ENCODE measurements at regions not wholly inside any gene's neighbourhood (a gene's known extent, or its start where the extent isn't known, plus 50 kb on each side); places are given as distances from the start of the nearest gene placed in this dataset.

DNA sequence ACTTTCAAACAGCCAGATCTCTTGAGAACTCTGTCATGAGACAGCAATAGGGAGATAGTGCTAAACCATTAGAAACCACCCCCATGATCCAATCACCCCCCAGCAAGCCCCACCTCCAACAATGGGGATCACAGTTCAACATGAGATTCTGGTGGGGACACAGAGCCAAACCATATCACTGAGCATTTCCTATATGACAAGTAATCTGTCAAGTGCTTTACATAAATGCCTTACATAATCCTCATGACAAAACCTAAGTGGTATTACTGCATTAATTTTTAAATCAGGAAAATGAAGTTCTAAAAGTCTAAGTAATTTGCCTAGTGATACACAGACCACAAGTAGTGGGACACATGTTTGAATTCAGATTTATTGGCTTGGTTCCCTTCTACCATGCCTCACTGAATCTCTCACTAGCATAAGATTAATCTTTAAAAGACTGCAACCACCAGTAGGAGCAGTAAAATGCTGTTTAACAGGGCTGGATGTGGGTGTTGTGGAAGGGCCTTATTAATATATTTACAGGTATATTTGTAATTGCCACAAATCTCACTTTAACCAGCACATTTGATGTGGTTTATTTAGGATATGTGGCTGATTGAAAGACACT is 323.1 kb upstream of the FBXO33 start:
- DNase-seq (ENCODE audit: extremely low read depth, low read depth), result no peak

DNA sequence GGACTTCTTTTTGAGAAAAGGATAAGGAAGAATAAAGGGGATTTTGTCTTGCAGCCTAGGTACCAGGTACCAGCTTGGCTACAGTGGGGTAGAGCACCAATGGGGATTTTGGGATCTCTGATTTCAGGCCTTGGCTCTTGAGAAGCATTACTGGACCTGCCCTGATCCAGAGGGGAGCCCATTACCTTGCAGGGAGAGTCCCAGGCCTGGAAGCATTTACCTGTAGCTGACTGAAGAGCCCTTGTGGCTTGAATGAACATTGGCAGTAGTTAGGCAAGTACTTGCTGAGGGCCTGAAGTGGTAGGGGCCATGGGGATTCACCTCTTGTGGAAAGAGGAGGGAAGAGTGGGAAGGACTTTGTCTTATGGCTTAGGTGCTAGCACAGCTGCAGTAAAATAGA is 308.2 kb upstream of the FBXO33 start:
- no peak for DNase-seq (ENCODE audit: extremely low read depth, low read depth)

- DNase-seq (ENCODE audit: extremely low read depth, low read depth), result no peak
Measured at GRCh38 chr14:39739796-39740195, 307.6 kb upstream of the FBXO33 start.

- DNase-seq (ENCODE audit: extremely low read depth, low read depth), result no peak
Measured at GRCh38 chr14:39734306-39734705, 302.1 kb upstream of the FBXO33 start.

DNA sequence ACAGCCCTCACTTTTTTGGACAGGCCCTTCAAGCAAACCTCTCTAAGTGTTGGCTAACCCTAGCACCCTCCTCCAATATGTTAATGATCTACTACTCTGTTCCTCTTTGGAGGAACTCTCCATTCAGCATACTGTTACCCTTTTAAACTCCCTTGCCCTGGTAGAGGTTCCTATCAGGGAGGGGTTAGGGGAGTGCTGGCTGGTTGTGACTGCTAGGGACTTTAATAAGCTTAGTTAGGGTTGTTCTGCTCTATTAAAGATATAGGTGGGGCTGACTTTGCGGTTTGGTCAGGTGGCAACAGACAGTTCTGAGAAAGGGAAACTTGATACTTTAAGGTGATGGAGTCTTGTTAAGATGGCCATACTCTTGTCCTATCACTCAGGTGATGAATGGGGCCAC is 301.5 kb upstream of the FBXO33 start:
- DNase-seq (ENCODE audit: extremely low read depth, low read depth), result no peak

GRCh38 chr14:39731912-39732311 is 299.7 kb upstream of the FBXO33 start:
- no peak for DNase-seq (ENCODE audit: extremely low read depth, low read depth)

DNA sequence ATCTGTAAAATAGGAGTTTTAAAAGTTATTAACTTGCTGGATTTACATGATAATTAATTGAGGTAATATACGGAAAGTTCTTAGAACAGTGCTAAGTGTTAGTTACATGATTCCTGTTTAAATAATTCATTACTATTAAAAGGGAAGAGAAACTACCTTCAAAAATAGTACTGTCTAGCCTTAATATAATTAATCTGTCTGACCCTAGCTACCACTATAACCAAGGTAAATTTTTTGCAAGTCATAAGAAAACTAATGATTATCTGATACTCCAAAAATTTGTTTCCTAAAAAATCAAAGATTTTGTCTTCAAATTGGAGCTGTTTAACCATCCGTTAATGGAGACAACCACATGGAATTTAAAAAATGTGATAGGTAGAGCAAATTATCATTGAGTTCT is 294.3 kb upstream of the FBXO33 start:
- DNase-seq (ENCODE audit: extremely low read depth, low read depth), result no peak

- DNase-seq (ENCODE audit: extremely low read depth, low read depth), result no peak
Measured at GRCh38 chr14:39722547-39723273, 290.5 kb upstream of the FBXO33 start.

DNA sequence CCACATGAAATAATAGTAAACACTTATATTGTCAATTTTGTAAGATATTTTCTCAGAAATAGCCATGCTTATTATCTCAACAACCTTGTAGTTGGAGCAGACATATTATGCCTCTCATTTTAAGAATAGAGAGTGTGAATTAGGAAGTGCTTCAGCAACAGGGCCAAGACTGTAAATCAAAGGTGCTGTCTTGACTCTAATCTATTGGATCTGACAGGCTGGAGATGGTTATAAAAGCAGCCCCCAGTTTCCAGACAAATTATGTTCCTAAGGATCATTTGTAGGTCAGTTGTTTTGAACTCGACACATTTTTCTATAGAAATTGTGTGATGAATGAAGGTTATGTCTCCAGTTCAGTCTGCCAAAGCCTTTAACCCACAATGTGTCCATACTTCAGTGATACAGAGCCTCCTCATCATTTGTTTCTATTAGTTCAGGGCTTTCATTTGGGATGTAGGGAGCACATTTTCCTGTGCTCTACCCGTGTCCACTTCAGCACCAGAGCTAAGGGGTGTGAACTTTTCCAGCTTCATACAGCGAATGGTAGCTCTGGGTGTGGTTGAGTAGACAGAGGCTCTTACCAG is 284.8 kb upstream of the FBXO33 start:
- DNase-seq (ENCODE audit: extremely low read depth, low read depth), result no peak

DNA sequence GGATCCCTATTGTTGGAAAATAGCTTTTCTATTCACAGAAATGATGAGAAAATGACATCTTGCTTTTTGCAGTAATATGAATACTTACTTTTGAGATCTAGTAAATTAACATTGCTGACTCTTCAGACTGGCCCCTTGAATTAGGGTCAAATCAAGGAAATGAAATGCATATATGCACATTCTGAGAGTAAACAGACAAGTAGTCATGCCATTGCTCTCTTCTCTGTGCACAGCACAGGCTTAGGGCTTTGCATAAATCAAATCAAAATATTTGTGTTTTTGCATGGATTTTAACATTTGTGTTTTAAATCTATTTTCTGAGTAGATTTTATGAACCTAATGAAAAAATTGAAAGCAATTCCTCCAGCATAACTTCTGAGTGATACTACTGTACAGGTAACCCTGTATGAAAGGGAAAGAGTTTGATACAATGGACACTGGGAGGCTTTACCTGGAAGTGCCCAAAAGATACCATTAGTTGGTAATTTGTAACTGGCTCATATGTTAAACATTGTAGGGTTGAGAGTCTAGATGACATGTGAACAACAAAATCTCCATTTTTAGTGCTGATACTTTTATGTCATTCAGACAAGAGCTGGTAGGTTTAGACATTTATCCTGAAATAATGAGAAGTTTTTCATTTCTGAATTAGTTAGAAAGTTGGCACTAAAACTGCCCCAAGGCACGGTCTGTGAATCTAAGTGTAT is 280.2 kb upstream of the FBXO33 start:
- no peak for DNase-seq (ENCODE audit: extremely low read depth, low read depth)

- DNase-seq (ENCODE audit: extremely low read depth, low read depth), result no peak
Measured at GRCh38 chr14:39704594-39704993, 272.4 kb upstream of the FBXO33 start.

GRCh38 chr14:39694341-39694740 is 262.1 kb upstream of the FBXO33 start:
- DNase-seq (ENCODE audit: extremely low read depth, low read depth), result no peak

DNA sequence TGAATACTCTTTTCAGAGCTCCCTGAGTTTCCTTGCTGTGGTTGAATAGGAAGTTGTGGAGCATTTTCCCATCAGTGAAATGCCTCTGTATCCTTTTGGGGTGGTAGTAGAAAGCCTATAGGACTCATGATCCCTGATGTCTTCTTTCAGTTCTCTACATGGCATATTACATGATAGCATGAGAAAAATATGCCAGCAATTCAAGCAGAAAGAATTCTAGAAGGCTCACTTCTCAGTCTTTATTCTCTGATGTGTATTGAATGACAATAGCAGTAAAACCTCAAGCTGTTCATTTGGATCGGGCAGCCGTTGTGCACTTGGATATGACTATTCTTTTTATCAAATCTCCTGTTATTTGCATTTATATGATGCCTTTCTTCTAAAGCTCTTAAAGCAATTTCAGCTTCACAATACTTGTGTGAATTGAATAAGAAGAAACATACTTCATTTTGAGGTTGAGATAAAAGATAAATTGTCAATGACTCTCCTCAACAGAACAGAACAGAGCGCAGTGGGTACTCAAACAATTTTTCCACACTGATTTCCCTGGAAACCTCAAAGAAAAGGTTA is 251.5 kb upstream of the FBXO33 start:
- DNase-seq (ENCODE audit: extremely low read depth, low read depth), result no peak

- DNase-seq (ENCODE audit: extremely low read depth, low read depth), result no peak
Measured at GRCh38 chr14:39682582-39682981, 250.3 kb upstream of the FBXO33 start.

GRCh38 chr14:39681782-39682399 is 249.7 kb upstream of the FBXO33 start:
- no peak for DNase-seq (ENCODE audit: extremely low read depth, low read depth)

DNA sequence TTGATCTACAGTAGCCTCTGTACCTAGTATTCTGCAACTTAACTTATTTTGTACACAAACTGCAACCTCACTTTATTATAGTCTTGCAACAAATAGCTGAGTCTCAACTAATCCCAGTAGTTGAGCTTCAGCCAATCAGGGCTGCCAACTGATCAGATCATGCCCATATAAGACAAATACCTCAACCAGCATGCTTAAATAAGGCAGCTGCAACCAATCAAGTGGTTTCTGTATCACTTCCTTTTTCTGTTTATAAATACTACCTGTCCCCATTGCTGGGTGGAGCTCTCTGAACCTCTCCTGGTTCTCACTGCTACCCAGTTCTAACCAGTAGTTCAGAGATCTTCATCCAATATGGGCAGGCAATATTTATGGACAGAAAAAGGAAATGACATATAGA is 248.5 kb upstream of the FBXO33 start:
- no peak for DNase-seq (ENCODE audit: extremely low read depth, low read depth)

DNA sequence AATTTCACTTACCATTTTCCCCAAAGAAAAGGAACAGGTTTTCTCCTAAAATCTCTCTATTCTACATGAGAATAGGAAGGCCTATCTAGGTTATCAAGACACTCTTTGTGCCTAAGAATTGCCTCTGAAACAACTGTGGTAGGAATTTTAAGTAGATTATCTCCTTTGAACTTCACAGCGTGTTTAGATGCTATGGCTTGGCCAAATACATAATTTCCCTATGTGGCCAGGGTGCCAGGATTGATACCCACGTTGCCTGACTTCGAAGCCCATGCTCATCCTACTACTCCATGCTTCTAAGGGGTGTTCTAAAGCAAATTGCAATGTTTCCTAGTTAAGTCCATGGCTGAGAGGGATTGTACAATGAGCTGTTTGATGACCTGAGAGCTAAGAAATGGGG is 241.5 kb upstream of the FBXO33 start:
- no peak for DNase-seq (ENCODE audit: extremely low read depth, low read depth)

DNA sequence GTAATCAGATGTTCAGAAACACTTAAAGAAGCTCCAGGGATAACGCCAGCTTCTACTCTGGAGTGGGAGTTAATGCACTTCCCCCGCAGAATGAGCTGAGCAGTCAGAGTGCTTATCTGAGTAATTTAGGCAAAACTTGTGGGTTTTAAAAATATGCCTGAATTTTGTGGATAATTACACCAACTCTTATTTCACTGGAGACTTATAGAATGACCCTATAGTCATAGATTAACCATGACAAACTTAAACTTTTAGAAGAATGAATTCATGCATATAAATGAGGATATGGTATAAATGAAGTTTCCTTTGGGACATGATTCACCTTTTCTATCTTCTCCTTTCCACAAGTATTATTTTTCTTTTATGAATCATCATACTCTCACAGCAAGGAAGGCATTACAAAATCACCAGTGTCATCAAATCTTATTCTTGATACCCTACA is 241.1 kb upstream of the FBXO33 start:
- no peak for DNase-seq (ENCODE audit: extremely low read depth, low read depth)

- no peak for DNase-seq (ENCODE audit: extremely low read depth, low read depth)
Measured at GRCh38 chr14:39668449-39668848, 236.2 kb upstream of the FBXO33 start.

DNA sequence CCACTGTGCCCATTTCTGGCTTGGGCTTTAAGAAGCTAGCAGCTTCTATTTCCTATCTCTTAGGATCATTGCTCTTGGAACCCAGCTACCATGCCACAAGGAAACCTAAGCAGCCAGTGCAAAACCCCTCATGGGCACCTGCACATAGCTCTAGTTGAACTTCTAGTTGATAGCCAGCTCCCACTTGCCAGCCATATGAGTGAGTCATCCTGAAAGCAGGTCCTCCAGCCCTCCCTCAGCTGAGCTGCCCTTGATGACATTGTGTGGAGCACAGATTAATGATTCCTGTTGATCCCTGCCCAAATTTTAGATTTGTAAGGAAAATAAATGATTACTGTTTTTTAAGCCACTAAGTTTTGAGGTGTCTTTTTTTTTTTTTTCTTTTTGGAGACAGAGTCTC is 234.2 kb upstream of the FBXO33 start:
- no peak for DNase-seq (ENCODE audit: extremely low read depth, low read depth)

DNA sequence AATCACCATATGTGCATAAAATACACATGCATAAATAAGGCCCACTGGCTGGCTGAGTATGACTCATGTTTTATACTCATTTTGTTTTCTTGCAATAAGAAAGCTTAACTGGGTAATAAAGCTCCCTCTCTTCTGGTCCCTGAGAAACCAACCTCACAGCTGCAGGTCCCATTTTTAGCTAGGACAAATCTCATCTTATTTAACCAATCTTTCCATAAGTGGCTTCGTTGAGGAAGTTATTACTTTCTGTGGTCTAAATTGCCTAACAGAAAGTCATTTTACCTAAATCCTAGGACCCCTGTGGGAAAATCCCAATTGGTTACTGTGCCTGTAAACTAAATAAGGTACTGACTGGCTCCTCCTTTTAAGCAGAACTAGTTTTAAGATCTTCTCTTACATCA is 232.8 kb upstream of the FBXO33 start:
- no peak for DNase-seq (ENCODE audit: extremely low read depth, low read depth)

Measured in NCI-H460 (cell line).